Keratinocyte (primary cell): ENCODE measurements at regions not wholly inside any gene's neighbourhood (a gene's known extent, or its start where the extent isn't known, plus 50 kb on each side); places are given as distances from the start of the nearest gene placed in this dataset.

Experiments
- CTCF ChIP-seq, 3 experiments: IDR thresholded peaks in 1 of 3; conservative IDR thresholded peaks in 1 of 3; optimal IDR thresholded peaks in 1 of 3; 2 replicates in 2 of 3; 3 replicates in 1 of 3; pipeline versions ENCODE3 to v1.5.1; 2011; ENCODE audit warnings: low read length in 3 of 3, mild to moderate bottlenecking in 3 of 3, moderate library complexity in 2 of 3, control low read depth in 1 of 3, inconsistent platforms in 1 of 3; ENCODE audit not compliant: insufficient read depth in 2 of 3; ENCODE audit errors: extremely low read depth in 1 of 3
- EZH2 ChIP-seq: IDR thresholded peaks from one replicate; pipeline ENCODE4 v1.6.1; 2012; ENCODE audit warnings: inconsistent platforms, mild to moderate bottlenecking, low read length, moderate library complexity

GRCh38 chr1:38598118-38598517 lies 261.5 kb downstream of the RRAGC start:
- TF ChIP-seq CTCF (optimal IDR thresholded peaks at IDR 0.05 in 1 of 3, IDR thresholded peaks at IDR 0.05 in 1 of 3, conservative IDR thresholded peaks at IDR 0.05 in 1 of 3; ENCODE audit: extremely low read depth in 1 of 3, insufficient read depth in 2 of 3, low read length in 3 of 3): no peak
- no peak for TF ChIP-seq EZH2
